K562 (cell line): ENCODE measurements at regions not wholly inside any gene's neighbourhood (a gene's known extent, or its start where the extent isn't known, plus 50 kb on each side); places are given as distances from the start of the nearest gene placed in this dataset.
"Not testable (repeated sequence)": the region's sequence is repeated elsewhere in the genome, so short reads cannot be mapped to it uniquely, and the experiment has no call there.

Experiments used
- ATAC-seq: fragments of 200-7000 bp; cut with Tn5 transposase; 3 replicates; pipeline ENCODE4 v1.9.1; 2020; ENCODE audit warnings: moderate library complexity
- BruUV-seq: library from RNA; stranded (reverse); fragments of 400-500 nt; replicated peaks from 2 replicates; lab custom pipeline; 2021; lab: Mats Ljungman, UMichigan
- CTCF ChIA-PET: fragments of 300-600 bp; formaldehyde crosslinking; extraction: SDS; loops from one replicate; lab custom pipeline; 2021; ENCODE audit warnings: low intra/inter-chr PET ratio; lab: Yijun Ruan, JAX
- POLR2A ChIA-PET: fragments of 300-600, 350-650 bp; sonication (Branson Sonifier 250); formaldehyde crosslinking; extraction: SDS; loops from one replicate; lab custom pipeline; 2021; ENCODE audit warnings: antibody characterized with exemption, inconsistent platforms; lab: Yijun Ruan, JAX
- DNase-seq, 4 experiments: peaks; one replicate each; pipeline versions ENCODE4 v3.0.0 to v3.0.0-alpha.2; 2011 to 2018; ENCODE audit warnings: low spot score in 3 of 4, mixed read lengths in 3 of 4; ENCODE audit errors: extremely low read depth in 1 of 4
- FAIRE-seq: peaks from 2 replicates; lab custom pipeline; 2011; peaks lifted over from hg19 to GRCh38; lab: Jason Lieb, UNC
- H2AFZ ChIP-seq: 2 replicates; pipeline ENCODE4 v1.6.0; 2011; ENCODE audit warnings: low read depth, low read length, control low read depth, inconsistent platforms
- H3K27ac ChIP-seq: fragments of 200-600 bp; 3 replicates; pipeline ENCODE4 v1.8.0; 2011; ENCODE audit warnings: low read depth, mild to moderate bottlenecking, control low read depth, inconsistent platforms, low read length, moderate library complexity, mixed read lengths; ENCODE audit errors: extremely low read depth
- H3K27me3 ChIP-seq, 2 experiments: fragments of 300-600 bp in 1 of 2; 2 replicates in 1 of 2; 3 replicates in 1 of 2; pipeline versions ENCODE4 v1.6.0 to v1.8.0; 2011; ENCODE audit warnings: inconsistent platforms in 2 of 2, low read length in 2 of 2, mild to moderate bottlenecking in 1 of 2, mixed read lengths in 1 of 2, moderate library complexity in 1 of 2; ENCODE audit not compliant: control insufficient read depth in 2 of 2, insufficient read depth in 2 of 2
- H3K36me3 ChIP-seq: fragments of 300-600 bp; 3 replicates; pipeline ENCODE4 v1.8.0; 2011; ENCODE audit warnings: mild to moderate bottlenecking, low read length, inconsistent platforms; ENCODE audit not compliant: control insufficient read depth, insufficient read depth
- H3K4me1 ChIP-seq, 2 experiments: fragments of 200-600 bp in 1 of 2; replicated peaks in 1 of 2; 2 replicates in 1 of 2; 3 replicates in 1 of 2; pipeline versions ENCODE4 v1.5.1 to v1.8.0; 2011; ENCODE audit warnings: inconsistent platforms in 2 of 2, low read length in 2 of 2, mild to moderate bottlenecking in 1 of 2, mixed read lengths in 1 of 2, moderate library complexity in 1 of 2; ENCODE audit not compliant: control insufficient read depth in 2 of 2, insufficient read depth in 2 of 2
- H3K4me2 ChIP-seq: 2 replicates; pipeline ENCODE4 v1.6.1; 2011; ENCODE audit warnings: low read length, control low read depth, inconsistent platforms, mixed read lengths; ENCODE audit not compliant: insufficient read depth
- H3K4me3 ChIP-seq: fragments of 200-600 bp; sonication (generic), shearing (Covaris generic); 2 replicates; pipeline ENCODE4 v1.5.1; 2016; ENCODE audit warnings: control low read depth, inconsistent platforms
- H3K79me2 ChIP-seq: fragments of 200-600 bp; 3 replicates; pipeline ENCODE4 v1.8.0; 2011; ENCODE audit warnings: low read length, inconsistent platforms; ENCODE audit not compliant: control insufficient read depth, insufficient read depth
- H3K9ac ChIP-seq, 2 experiments: 2 replicates each; pipeline versions ENCODE4 v1.6.0 to v1.6.1; 2011; ENCODE audit warnings: low read depth in 2 of 2, low read length in 2 of 2, control low read depth in 1 of 2, inconsistent platforms in 1 of 2, mild to moderate bottlenecking in 1 of 2, mixed read lengths in 1 of 2; ENCODE audit not compliant: insufficient read depth in 1 of 2
- H3K9me1 ChIP-seq: one replicate; pipeline ENCODE4 v1.6.0; 2011; ENCODE audit warnings: inconsistent platforms, mild to moderate bottlenecking, low read length, moderate library complexity; ENCODE audit not compliant: control insufficient read depth, insufficient read depth
- H3K9me3 ChIP-seq: replicated peaks from 2 replicates; pipeline ENCODE4 v1.5.1; 2011; ENCODE audit warnings: low read depth, low read length, inconsistent platforms; ENCODE audit not compliant: control insufficient read depth, insufficient read depth
- H4K20me1 ChIP-seq: replicated peaks from 2 replicates; pipeline ENCODE4 v1.6.1; 2011; ENCODE audit warnings: low read length, inconsistent platforms, mixed read lengths; ENCODE audit not compliant: control insufficient read depth, insufficient read depth
- ARHGAP35 ChIP-seq: fragments of 450-650 bp; IDR thresholded peaks from 2 replicates; pipeline ENCODE4 v1.6.1; 2018; ENCODE audit not compliant: partially characterized antibody
- C11orf30 ChIP-seq: fragments of 450-650 bp; IDR thresholded peaks from 2 replicates; pipeline ENCODE4 v1.6.1; 2016; ENCODE audit warnings: low read depth, mild to moderate bottlenecking
- CAMTA2 ChIP-seq: fragments of 250-450 bp; sonication (Bioruptor Pico); conservative IDR thresholded peaks from 2 replicates; pipeline ENCODE4 v1.5.1; 2022
- CTCFL ChIP-seq: IDR thresholded peaks from 2 replicates; pipeline ENCODE4 v1.6.1; 2011; ENCODE audit warnings: borderline replicate concordance, low read depth, mild to moderate bottlenecking, moderate library complexity, low read length; ENCODE audit not compliant: insufficient read depth, poor library complexity, severe bottlenecking
- FIP1L1 ChIP-seq: fragments of 200-400 bp; formaldehyde crosslinking; IDR thresholded peaks from 2 replicates; pipeline ENCODE4 v1.6.1; 2018; ENCODE audit warnings: mild to moderate bottlenecking, low read depth, low read length; ENCODE audit not compliant: poor library complexity, severe bottlenecking
- JUN ChIP-seq, 2 experiments: sonication (generic) in 1 of 2; formaldehyde crosslinking in 1 of 2; IDR thresholded peaks; 2 replicates each; pipeline versions ENCODE4 v1.6.1 to v1.8.0; 2012 to 2022; ENCODE audit warnings: borderline replicate concordance in 2 of 2, mild to moderate bottlenecking in 2 of 2, improper control_type of control experiment in 1 of 2, low read depth in 1 of 2, low read length in 1 of 2, missing genetic modification reagents in 1 of 2
- MAFG ChIP-seq: fragments of 450-650 bp; conservative IDR thresholded peaks from 2 replicates; pipeline ENCODE4 v1.6.1; 2016; ENCODE audit warnings: missing genetic modification characterization, missing compliant biosample characterization
- RBM22 ChIP-seq: fragments of 200-400 bp; formaldehyde crosslinking; IDR thresholded peaks from 2 replicates; pipeline ENCODE4 v1.6.1; 2018; ENCODE audit warnings: low read length, low read depth; ENCODE audit not compliant: poor library complexity, severe bottlenecking
- ZNF644 ChIP-seq: fragments of 200-800 bp; sonication (Bioruptor generic); IDR thresholded peaks from 2 replicates; pipeline ENCODE4 v1.6.1; 2016; ENCODE audit warnings: low read depth, missing genetic modification characterization, missing compliant biosample characterization
- WGBS: fragments of 100-300 bp; shearing (Covaris generic); methylation state at CpG from one replicate; pipeline ENCODE4 v1.1.6; 2016; ENCODE audit warnings: low coverage, mixed read lengths; ENCODE audit not compliant: insufficient coverage; ENCODE audit errors: missing lambda C conversion rate; 5-methylcytosine and 5-hydroxymethylcytosine counted together
- in situ Hi-C: fragments of 300-500 bp; cut with MboI; formaldehyde crosslinking; loops from 4 replicates; pipeline ENCODE4 v1.15.0; 2018; ENCODE audit warnings: inconsistent platforms, mixed read lengths
- intact Hi-C: fragments of 100-400 bp; cut with micrococcal nuclease; formaldehyde crosslinking; loops from 2 replicates; pipeline ENCODE4 v1.14.2; 2022
- TF ChIP-seq, protein P1 (sequence below): fragments of 250-450 bp; sonication (Bioruptor Pico); IDR thresholded peaks from 2 replicates; pipeline ENCODE4 v1.5.0; 2021; ENCODE audit warnings: mild to moderate bottlenecking, borderline replicate concordance

GRCh38 chr16:86351041-86351784, 159.1 kb upstream of the FOXF1 start:
- BruUV-seq, result no TSS peak
- CTCF ChIA-PET, result no interaction called here
- H2AFZ ChIP-seq, result no peak overlapping the region
- 2% methylated on average over 20 of the region's 20 CpGs for WGBS
- no peak for DNase-seq
- no peaks in the 10 kb centered on the region for H3K4me1 ChIP-seq
- no peak overlapping the region for H3K4me3 ChIP-seq
- intact Hi-C loops (no loop called here), in situ Hi-C loops (no loop called here)
- no peaks in the 10 kb centered on the region for H3K9me3 ChIP-seq
- FAIRE-seq, result no peak
- no peak overlapping the region for H3K4me2 ChIP-seq
- no peaks in the 10 kb centered on the region for H3K79me2 ChIP-seq
- H3K27me3 ChIP-seq, result peaks cover 8 to 62% of the 10 kb centered on the region in 2 experiments; a peak in 4 of 5 replicates
- H3K36me3 ChIP-seq, result no peaks in the 10 kb centered on the region
- 0 out of 2 replicates have a peak, but pooled peaks cover 3% of the 10 kb centered on the region for H4K20me1 ChIP-seq
- no peak for TF ChIP-seq FIP1L1
- no peak for TF ChIP-seq ZNF644 (tag)
- TF ChIP-seq, protein P1, sequence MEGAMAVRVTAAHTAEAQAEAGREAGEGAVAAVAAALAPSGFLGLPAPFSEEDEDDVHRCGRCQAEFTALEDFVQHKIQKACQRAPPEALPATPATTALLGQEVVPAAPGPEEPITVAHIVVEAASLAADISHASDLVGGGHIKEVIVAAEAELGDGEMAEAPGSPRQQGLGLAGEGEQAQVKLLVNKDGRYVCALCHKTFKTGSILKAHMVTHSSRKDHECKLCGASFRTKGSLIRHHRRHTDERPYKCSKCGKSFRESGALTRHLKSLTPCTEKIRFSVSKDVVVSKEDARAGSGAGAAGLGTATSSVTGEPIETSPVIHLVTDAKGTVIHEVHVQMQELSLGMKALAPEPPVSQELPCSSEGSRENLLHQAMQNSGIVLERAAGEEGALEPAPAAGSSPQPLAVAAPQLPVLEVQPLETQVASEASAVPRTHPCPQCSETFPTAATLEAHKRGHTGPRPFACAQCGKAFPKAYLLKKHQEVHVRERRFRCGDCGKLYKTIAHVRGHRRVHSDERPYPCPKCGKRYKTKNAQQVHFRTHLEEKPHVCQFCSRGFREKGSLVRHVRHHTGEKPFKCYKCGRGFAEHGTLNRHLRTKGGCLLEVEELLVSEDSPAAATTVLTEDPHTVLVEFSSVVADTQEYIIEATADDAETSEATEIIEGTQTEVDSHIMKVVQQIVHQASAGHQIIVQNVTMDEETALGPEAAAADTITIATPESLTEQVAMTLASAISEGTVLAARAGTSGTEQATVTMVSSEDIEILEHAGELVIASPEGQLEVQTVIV, result no peak
- no peak for TF ChIP-seq C11orf30
- TF ChIP-seq ARHGAP35, result no peak
- no peak for TF ChIP-seq CTCFL
- TF ChIP-seq JUN (IDR thresholded peaks at IDR 0.05; ENCODE audit: borderline replicate concordance, low read depth, low read length), result no peak
- no peak for TF ChIP-seq JUN (CRISPR knock-in tag; IDR thresholded peaks at IDR 0.05; ENCODE audit: borderline replicate concordance)
- no peak for TF ChIP-seq MAFG (tag)
- TF ChIP-seq CAMTA2 (CRISPR knock-in tag), result no peak
- no peak for TF ChIP-seq RBM22
- POLR2A ChIA-PET, result no interaction called here
- no peak overlapping the region for H3K27ac ChIP-seq
- no peaks in the 10 kb centered on the region for H3K9me1 ChIP-seq
- H3K9ac ChIP-seq, result no peak overlapping the region
- no peak for ATAC-seq

DNA sequence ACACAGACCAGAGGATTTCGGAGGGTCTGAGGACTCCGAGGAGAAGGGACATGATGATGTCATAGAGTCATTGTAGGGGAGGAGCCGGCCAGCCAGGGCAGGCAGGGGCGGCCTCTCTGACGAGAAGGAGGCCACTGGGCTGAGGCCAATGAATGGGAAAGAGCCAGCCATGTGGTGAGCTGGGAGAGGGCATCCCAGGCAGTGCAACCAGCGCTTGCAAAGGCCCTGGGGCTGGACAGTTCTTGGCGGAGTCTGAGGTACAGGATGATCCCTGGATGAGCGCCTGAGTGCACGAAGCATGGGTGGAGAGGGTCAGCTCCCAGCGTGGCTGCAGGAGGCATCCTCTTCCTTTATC, 158.6 kb upstream of the FOXF1 start:
- H3K9ac ChIP-seq, BruUV-seq, DNase-seq, H3K4me3 ChIP-seq, H3K9me1 ChIP-seq, H3K9me3 ChIP-seq, ATAC-seq, FAIRE-seq, H3K4me1 ChIP-seq, in situ Hi-C loops, H3K4me2 ChIP-seq, H3K36me3 ChIP-seq, H3K27ac ChIP-seq, intact Hi-C loops, H4K20me1 ChIP-seq, CTCF ChIA-PET, H2AFZ ChIP-seq, H3K79me2 ChIP-seq, POLR2A ChIA-PET: not testable (repeated sequence)
- 0% methylated on average over 7 of the region's 10 CpGs for WGBS
- H3K27me3 ChIP-seq, result peaks cover 8 to 62% of the 10 kb centered on the region in 2 experiments; a peak in 4 of 5 replicates
